Activated T-cell treated with anti-CD3 and anti-CD28 coated beads, Interleukin-2, amount 50 U/mL, for 24 hours (primary cell): ENCODE measurements at regions not wholly inside any gene's neighbourhood (a gene's known extent, or its start where the extent isn't known, plus 50 kb on each side); places are given as distances from the start of the nearest gene placed in this dataset.
"Not testable (repeated sequence)": the region's sequence is repeated elsewhere in the genome, so short reads cannot be mapped to it uniquely, and the experiment has no call there.

ENCODE experiments used
- DNase-seq: peaks from one replicate; pipeline ENCODE4 v3.0.0-alpha.2; 2020
- H3K27ac Mint-ChIP-seq: 2 replicates; pipeline ENCODE4 v1.8.0; 2020; ENCODE audit warnings: mild to moderate bottlenecking, mixed read lengths
- H3K27me3 Mint-ChIP-seq: 2 replicates; pipeline ENCODE4 v1.8.0; 2020; ENCODE audit warnings: mixed read lengths
- H3K36me3 Mint-ChIP-seq: 2 replicates; pipeline ENCODE4 v1.8.0; 2020; ENCODE audit warnings: low read depth, mixed read lengths
- H3K4me1 Mint-ChIP-seq: 2 replicates; pipeline ENCODE4 v1.8.0; 2020; ENCODE audit warnings: low read depth, mixed read lengths
- H3K4me3 Mint-ChIP-seq: 2 replicates; pipeline ENCODE4 v1.8.0; 2020; ENCODE audit warnings: mild to moderate bottlenecking, moderate library complexity, mixed read lengths
- H3K9me3 Mint-ChIP-seq: 2 replicates; pipeline ENCODE4 v1.8.0; 2020; ENCODE audit warnings: mixed read lengths

DNA sequence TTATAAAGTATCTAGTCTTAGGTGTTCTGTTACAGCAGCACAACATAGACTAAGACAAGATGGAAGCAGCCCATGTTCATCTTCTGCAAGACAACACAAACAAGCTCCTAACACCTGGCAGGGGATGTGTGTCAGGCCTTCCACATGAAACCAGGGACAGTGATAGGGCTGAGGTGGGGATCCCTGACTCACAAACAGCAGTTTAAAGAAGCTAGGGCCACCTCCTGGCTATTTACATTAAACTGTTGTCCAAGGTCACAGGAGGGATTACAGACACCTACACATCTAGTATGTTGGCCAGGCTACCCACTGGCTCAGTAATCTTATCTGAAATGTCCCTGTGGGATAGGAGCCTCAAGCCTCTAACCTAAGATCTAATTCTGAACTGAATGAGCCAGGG, 211.3 kb downstream of the MINAR1 start:
- Mint-ChIP-seq H3K9me3 (peaks cover 15% of the 10 kb centered on the region), H3K4me1 (peaks cover 7% of the 10 kb centered on the region), H3K27me3 (peaks cover 24% of the 10 kb centered on the region), H3K27ac (no peak overlapping the region), H3K4me3 (no peak overlapping the region), H3K36me3 (no peaks in the 10 kb centered on the region)
- DNase-seq = no peak

- H3K27ac Mint-ChIP-seq = peak overlapping the region; percentile 44
- H3K4me3 Mint-ChIP-seq = no peak overlapping the region
- peaks cover 18% of the 10 kb centered on the region for H3K27me3 Mint-ChIP-seq
- peaks cover 15% of the 10 kb centered on the region for H3K9me3 Mint-ChIP-seq
- H3K4me1 Mint-ChIP-seq = peaks cover 7% of the 10 kb centered on the region
- DNase-seq = no peak
- H3K36me3 Mint-ChIP-seq = no peaks in the 10 kb centered on the region
These were observed 212.0 kb downstream of the MINAR1 start for GRCh38 chr15:79644091-79644490.

- H3K4me3 Mint-ChIP-seq, H3K27ac Mint-ChIP-seq, DNase-seq, H3K4me1 Mint-ChIP-seq, H3K36me3 Mint-ChIP-seq, H3K9me3 Mint-ChIP-seq: not testable (repeated sequence)
- peaks cover 39% of the 10 kb centered on the region for H3K27me3 Mint-ChIP-seq
These were observed 220.8 kb downstream of the MINAR1 start for GRCh38 chr15:79652972-79653371.

DNA sequence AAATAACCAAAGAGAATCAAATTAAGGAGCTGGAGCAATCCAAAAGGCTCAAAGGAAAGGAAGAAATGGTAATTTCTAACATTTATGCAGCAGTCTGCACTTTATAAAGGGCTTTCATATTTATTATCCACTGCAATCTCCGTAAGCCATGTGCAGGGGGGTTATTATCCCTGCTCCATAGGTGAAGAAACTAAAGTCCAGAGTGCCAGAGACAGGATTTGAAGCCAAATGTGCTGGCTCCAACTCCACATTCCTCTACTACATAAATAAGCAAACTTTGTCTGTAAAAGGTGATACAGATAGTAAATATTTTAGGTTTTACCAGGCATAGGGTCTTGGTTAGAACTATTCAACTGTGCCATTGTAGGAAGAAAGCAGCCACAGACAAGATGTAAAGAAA, 221.4 kb downstream of the MINAR1 start:
- no peaks in the 10 kb centered on the region for H3K36me3 Mint-ChIP-seq
- H3K4me3 Mint-ChIP-seq = no peak overlapping the region
- DNase-seq = no peak
- no peaks in the 10 kb centered on the region for H3K4me1 Mint-ChIP-seq
- peaks cover 41% of the 10 kb centered on the region for H3K27me3 Mint-ChIP-seq
- H3K27ac Mint-ChIP-seq = no peak overlapping the region
- peaks cover 3% of the 10 kb centered on the region for H3K9me3 Mint-ChIP-seq

DNA sequence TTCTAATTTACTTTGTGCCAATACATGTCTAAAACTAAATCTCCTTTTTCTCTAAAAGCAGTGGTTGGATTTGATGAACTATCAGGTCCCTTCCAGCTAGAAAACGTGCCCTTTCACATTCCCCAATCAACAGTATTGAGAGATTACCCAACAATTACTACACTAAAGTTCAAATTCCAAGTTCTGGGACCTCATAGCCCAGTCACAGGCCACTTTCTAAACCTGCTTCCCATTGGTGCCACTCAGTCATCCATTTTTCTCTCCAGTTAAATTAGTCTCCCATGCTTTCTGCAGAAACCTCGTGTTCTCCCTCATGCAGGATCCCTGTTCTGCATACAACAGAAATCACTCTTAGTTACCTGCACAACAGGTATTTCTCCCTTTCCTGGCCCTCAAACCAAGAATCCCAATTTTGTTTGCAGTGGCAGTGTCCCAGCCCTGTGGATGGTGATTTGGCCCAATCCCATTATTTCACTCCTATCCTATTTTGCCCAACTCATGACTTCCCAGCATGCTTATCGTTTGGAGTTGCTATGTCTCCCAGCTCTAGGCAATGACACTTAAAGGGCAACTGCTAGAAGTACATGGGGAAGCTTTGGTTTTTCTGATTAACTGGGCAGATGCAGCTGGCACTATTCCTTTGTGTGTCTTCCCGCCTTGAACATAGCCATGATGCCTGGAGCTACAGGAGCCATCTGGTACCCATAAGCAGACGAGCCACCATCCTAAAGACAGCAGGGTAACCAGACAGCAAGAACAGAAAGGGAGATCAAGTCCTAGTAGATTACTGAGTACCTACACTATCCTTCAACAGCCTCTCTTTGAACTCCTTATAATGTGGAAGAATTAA, 224.2 kb downstream of the MINAR1 start:
- H3K27ac Mint-ChIP-seq = no peak overlapping the region
- no peaks in the 10 kb centered on the region for H3K36me3 Mint-ChIP-seq
- H3K4me3 Mint-ChIP-seq = no peak overlapping the region
- H3K9me3 Mint-ChIP-seq = peaks cover 3% of the 10 kb centered on the region
- no peaks in the 10 kb centered on the region for H3K4me1 Mint-ChIP-seq
- no peak for DNase-seq
- peaks cover 48% of the 10 kb centered on the region for H3K27me3 Mint-ChIP-seq

DNA sequence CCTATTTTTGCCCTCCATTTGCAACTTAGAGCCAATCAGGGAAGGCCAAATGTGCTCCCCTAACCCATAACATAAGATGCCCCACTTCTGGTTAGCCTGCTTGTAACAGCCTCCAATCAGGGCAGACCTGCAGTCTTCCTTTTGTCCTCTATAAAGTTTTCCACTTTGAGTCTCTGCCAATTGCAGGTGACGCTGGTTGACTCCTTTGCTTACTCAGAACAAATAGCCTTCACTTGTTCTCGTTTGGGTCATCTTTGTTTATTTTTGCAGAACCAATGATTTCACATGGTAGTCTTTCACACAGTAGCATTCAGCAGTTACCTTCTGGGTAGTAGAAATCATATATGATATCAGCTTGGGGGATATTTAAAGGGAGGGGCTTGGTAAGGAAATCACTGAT, 225.6 kb downstream of the MINAR1 start:
- Mint-ChIP-seq H3K27me3 (peaks cover 55% of the 10 kb centered on the region), H3K36me3 (no peaks in the 10 kb centered on the region), H3K9me3 (peaks cover 2% of the 10 kb centered on the region), H3K4me3 (no peak overlapping the region), H3K4me1 (no peaks in the 10 kb centered on the region), H3K27ac (no peak overlapping the region)
- DNase-seq = no peak

GRCh38 chr15:79659691-79660090, 227.6 kb downstream of the MINAR1 start:
- H3K4me1 Mint-ChIP-seq = no peaks in the 10 kb centered on the region
- DNase-seq = no peak
- no peak overlapping the region for H3K27ac Mint-ChIP-seq
- peaks cover 54% of the 10 kb centered on the region for H3K27me3 Mint-ChIP-seq
- H3K9me3 Mint-ChIP-seq = no peaks in the 10 kb centered on the region
- H3K36me3 Mint-ChIP-seq = no peaks in the 10 kb centered on the region
- H3K4me3 Mint-ChIP-seq = no peak overlapping the region

DNA sequence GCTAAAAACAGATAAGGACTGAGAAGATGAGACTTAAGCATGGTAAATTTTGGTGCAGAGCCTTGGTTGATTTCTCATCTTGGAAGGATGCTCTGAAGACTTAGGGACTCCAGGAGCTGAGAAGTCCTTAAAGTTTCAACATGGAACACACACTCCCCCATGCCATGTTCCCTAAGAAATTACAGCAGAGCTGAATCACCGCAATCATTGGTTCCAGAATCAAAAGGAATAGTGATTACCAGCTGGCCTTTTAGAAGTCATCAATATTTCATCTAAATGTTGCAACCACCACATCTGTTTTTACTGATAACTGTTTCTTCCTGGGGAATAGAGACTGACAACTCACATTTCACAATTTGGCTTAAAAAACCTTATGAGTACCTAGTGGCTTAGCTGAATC, 229.3 kb downstream of the MINAR1 start:
- peaks cover 39% of the 10 kb centered on the region for H3K27me3 Mint-ChIP-seq
- no peaks in the 10 kb centered on the region for H3K9me3 Mint-ChIP-seq
- H3K4me1 Mint-ChIP-seq = no peaks in the 10 kb centered on the region
- H3K36me3 Mint-ChIP-seq = no peaks in the 10 kb centered on the region
- DNase-seq = no peak
- no peak overlapping the region for H3K27ac Mint-ChIP-seq
- no peak overlapping the region for H3K4me3 Mint-ChIP-seq

DNA sequence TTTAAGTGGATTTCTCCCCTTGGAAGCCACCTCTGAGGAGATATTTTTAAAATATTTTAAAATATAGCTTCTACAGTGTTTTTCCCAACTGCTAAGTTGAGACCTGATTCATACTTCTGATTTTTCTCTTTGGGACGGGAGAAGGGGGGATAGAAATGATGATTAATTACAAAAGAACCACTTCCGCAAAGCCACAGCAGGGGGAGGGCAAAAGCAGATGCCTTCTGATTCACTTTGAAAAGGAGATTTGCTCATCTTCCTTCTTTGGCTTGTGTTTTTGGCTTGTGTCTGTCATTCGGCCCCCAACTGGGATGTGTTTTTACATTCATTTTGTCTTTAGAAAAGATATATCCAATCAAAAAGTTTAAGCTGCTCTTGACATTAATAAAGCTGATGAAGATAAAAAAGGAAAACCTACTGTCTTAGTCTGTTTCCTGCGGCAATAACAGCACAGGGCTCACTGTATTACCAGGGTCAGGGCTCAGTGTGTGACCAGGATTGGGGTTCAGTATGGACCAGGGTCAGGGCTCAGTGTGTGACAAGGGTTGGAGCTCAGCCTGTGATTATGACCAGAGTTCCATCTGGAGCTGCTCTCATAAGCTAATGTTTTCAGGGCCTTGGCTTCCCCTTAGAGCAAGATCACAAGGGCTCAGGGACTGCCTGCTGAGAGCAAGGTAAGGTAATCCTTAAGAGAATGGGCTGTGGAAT, 223.2 kb downstream of the MTHFS start:
- Mint-ChIP-seq H3K9me3 (no peaks in the 10 kb centered on the region), H3K36me3 (no peaks in the 10 kb centered on the region), H3K4me3 (no peak overlapping the region), H3K4me1 (peaks cover 9% of the 10 kb centered on the region), H3K27ac (peak overlapping the region; percentile 58), H3K27me3 (peaks cover 47% of the 10 kb centered on the region)
- no peak for DNase-seq

- Mint-ChIP-seq H3K27me3 (peaks cover 52% of the 10 kb centered on the region), H3K36me3 (no peaks in the 10 kb centered on the region), H3K27ac (no peak overlapping the region)
These were observed 222.7 kb downstream of the MTHFS start for GRCh38 chr15:79674124-79674465.

DNA sequence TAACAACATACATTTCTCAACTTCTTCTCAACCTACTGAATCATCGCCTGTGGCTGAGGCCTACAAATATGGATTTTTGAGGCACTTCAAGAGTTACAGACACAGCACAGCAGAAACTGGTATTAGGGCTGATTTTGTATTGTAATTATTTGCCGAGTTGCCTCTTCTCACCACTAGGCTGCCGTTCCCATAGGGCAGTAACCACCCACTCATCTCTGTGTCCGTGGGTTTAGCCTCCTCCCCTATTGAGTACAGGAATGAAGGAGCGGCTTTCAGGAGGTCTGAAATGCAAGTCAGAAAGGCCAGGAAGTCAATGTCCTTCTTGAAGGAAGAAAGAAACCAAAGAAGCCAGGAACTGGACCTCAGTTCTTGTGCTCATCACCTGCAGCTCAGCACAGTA, 220.8 kb downstream of the MTHFS start:
- Mint-ChIP-seq H3K27ac (no peak overlapping the region), H3K4me3 (no peak overlapping the region), H3K9me3 (no peaks in the 10 kb centered on the region), H3K4me1 (peaks cover 12% of the 10 kb centered on the region), H3K27me3 (peaks cover 50% of the 10 kb centered on the region), H3K36me3 (no peaks in the 10 kb centered on the region)
- no peak for DNase-seq

More at GRCh38 chr15:79674124-79674465, 222.7 kb downstream of the MTHFS start:
- Mint-ChIP-seq H3K4me1 (peaks cover 9% of the 10 kb centered on the region), H3K4me3 (no peak overlapping the region), H3K9me3 (no peaks in the 10 kb centered on the region)
- DNase-seq = no peak

- Mint-ChIP-seq H3K4me3 (no peak overlapping the region), H3K9me3 (no peaks in the 10 kb centered on the region), H3K36me3 (no peaks in the 10 kb centered on the region), H3K4me1 (peaks cover 12% of the 10 kb centered on the region), H3K27me3 (peaks cover 52% of the 10 kb centered on the region), H3K27ac (no peak overlapping the region)
- no peak for DNase-seq
These were observed 220.2 kb downstream of the MTHFS start for GRCh38 chr15:79676621-79677020.

DNA sequence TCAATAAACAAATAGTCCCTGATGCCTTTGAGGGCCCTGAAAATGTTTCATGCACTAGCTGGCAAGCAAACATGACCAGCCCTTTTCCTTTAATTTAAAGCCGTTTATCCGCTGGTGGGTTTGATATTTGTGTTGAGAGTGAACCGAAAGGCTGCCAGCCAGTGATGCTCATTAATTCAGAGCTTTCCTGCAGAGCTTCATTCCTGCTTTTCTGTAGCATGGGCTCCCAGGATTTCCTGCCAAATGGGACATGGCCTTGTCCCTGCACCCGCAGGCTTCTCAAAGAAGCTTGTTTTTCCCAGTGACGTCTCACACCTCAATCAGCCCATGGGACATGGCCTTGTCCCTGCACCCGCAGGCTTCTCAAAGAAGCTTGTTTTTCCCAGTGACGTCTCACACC, 219.6 kb downstream of the MTHFS start:
- Mint-ChIP-seq H3K4me3 (no peak overlapping the region), H3K27ac (no peak overlapping the region), H3K4me1 (peaks cover 12% of the 10 kb centered on the region), H3K9me3 (no peaks in the 10 kb centered on the region), H3K27me3 (peaks cover 58% of the 10 kb centered on the region), H3K36me3 (no peaks in the 10 kb centered on the region)
- DNase-seq = no peak

GRCh38 chr15:79678032-79678701, 218.6 kb downstream of the MTHFS start:
- Mint-ChIP-seq H3K27ac (no peak overlapping the region), H3K4me1 (peaks cover 12% of the 10 kb centered on the region), H3K27me3 (peaks cover 60% of the 10 kb centered on the region), H3K4me3 (no peak overlapping the region), H3K36me3 (no peaks in the 10 kb centered on the region), H3K9me3 (no peaks in the 10 kb centered on the region)
- DNase-seq = no peak

DNA sequence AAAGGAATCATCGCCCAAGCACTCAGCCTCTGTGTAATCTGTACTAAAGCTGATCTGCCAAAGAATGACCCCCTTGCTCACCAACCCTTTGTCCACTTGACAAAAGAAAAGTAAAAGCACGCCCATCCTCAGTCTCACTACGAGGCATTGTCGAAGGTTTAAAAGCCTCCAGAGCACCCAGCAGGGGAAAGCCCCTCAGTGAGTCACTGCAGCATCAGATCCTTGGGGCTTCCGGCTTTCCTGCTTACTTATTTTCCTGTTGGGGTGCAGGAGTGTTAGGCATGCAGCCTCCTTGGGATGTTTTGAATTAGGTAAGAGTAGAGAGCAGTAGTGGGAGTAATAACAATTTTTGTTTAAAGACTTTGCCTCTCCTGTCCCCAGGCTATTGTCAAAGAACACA, 216.1 kb downstream of the MTHFS start:
- DNase-seq = no peak
- H3K27ac Mint-ChIP-seq = no peak overlapping the region
- H3K4me1 Mint-ChIP-seq = peaks cover 3% of the 10 kb centered on the region
- no peak overlapping the region for H3K4me3 Mint-ChIP-seq
- peaks cover 38% of the 10 kb centered on the region for H3K27me3 Mint-ChIP-seq
- no peaks in the 10 kb centered on the region for H3K36me3 Mint-ChIP-seq
- no peaks in the 10 kb centered on the region for H3K9me3 Mint-ChIP-seq
